ENCODE measurements at regions not wholly inside any gene's neighbourhood (a gene's known extent, or its start where the extent isn't known, plus 50 kb on each side); places are given as distances from the start of the nearest gene placed in this dataset.

- intact Hi-C loops (cut with micrococcal nuclease; ENCODE audit: unreplicated experiment) (no loop called here), in situ Hi-C loops (cut with MboI) (no loop called here)
- no TSS peak for BruUV-seq (replicated peaks)
- Histone ChIP-seq H3K27ac (ENCODE audit: control insufficient read depth, insufficient read depth) (no peak overlapping the region), H2AFZ (ENCODE audit: control insufficient read depth, low read depth, low read length) (no peak overlapping the region), H3K9ac (ENCODE audit: control insufficient read depth, insufficient read depth, low read length) (no peak overlapping the region), H3K36me3 (ENCODE audit: control insufficient read depth in 2 of 2, insufficient read depth in 2 of 2, low read length in 1 of 2) (no peaks in the 10 kb centered on the region), H4K20me1 (ENCODE audit: control insufficient read depth, insufficient read depth) (no peaks in the 10 kb centered on the region), H3K79me2 (ENCODE audit: control insufficient read depth, insufficient read depth, low read length) (no peaks in the 10 kb centered on the region), H3K4me3 (no peak overlapping the region), H3K9me3 (replicated peaks; ENCODE audit: control insufficient read depth, insufficient read depth, low read length) (no peaks in the 10 kb centered on the region), H3K27me3 (replicated peaks in 1 of 2; ENCODE audit: control insufficient read depth in 2 of 2, insufficient read depth in 2 of 2, low read length in 1 of 2) (no peaks in the 10 kb centered on the region), H3K4me1 (ENCODE audit: control insufficient read depth, insufficient read depth, low read length) (no peaks in the 10 kb centered on the region), H3K4me2 (ENCODE audit: control insufficient read depth, insufficient read depth) (no peak overlapping the region)
- ChIA-PET SMC1A (ENCODE audit: uncharacterized antibody, unreplicated experiment) (interaction anchor here (1.2 kb wide), 1 partner anchor 327 kb away, joined by 3 read pairs; no protein-coding TSS in a partner anchor), CTCF (no interaction called here), POLR2A (no interaction called here), RAD21 (ENCODE audit: unreplicated experiment) (no interaction called here)
- ATAC-seq (no peak), DNase-seq (ENCODE audit: low read depth, low spot score) (no peak), FAIRE-seq (no peak)
- WGBS (ENCODE audit: insufficient coverage, insufficient replicate concordance, low lambda C conversion rate, missing lambda C conversion rate) = 0% methylated on average over 2 of the region's 2 CpGs
- TF ChIP-seq SIX5 (IDR thresholded peaks at IDR 0.05; ENCODE audit: low read depth, low read length, severe bottlenecking) (no peak), MTA3 (IDR thresholded peaks at IDR 0.05; ENCODE audit: borderline replicate concordance, low read length) (no peak), TCF7 (IDR thresholded peaks at IDR 0.05; ENCODE audit: borderline replicate concordance) (no peak), RBBP5 (conservative IDR thresholded peaks at IDR 0.05) (no peak), FOXK2 (IDR thresholded peaks at IDR 0.05) (no peak), CBFB (IDR thresholded peaks at IDR 0.05; ENCODE audit: low read depth) (no peak)
Measured at GRCh38 chr1:195328102-195328501, 1280.1 kb downstream of the KCNT2 start.

- ATAC-seq (no peak), FAIRE-seq (no peak), DNase-seq (ENCODE audit: low read depth, low spot score) (no peak)
- Histone ChIP-seq H3K27ac (ENCODE audit: control insufficient read depth, insufficient read depth) (no peak overlapping the region), H3K9ac (ENCODE audit: control insufficient read depth, insufficient read depth, low read length) (no peak overlapping the region), H3K4me1 (ENCODE audit: control insufficient read depth, insufficient read depth, low read length) (no peaks in the 10 kb centered on the region), H2AFZ (ENCODE audit: control insufficient read depth, low read depth, low read length) (no peak overlapping the region), H3K36me3 (ENCODE audit: control insufficient read depth in 2 of 2, insufficient read depth in 2 of 2, low read length in 1 of 2) (no peaks in the 10 kb centered on the region), H4K20me1 (ENCODE audit: control insufficient read depth, insufficient read depth) (no peaks in the 10 kb centered on the region), H3K27me3 (replicated peaks in 1 of 2; ENCODE audit: control insufficient read depth in 2 of 2, insufficient read depth in 2 of 2, low read length in 1 of 2) (no peaks in the 10 kb centered on the region), H3K9me3 (replicated peaks; ENCODE audit: control insufficient read depth, insufficient read depth, low read length) (no peaks in the 10 kb centered on the region), H3K79me2 (ENCODE audit: control insufficient read depth, insufficient read depth, low read length) (no peaks in the 10 kb centered on the region), H3K4me2 (ENCODE audit: control insufficient read depth, insufficient read depth) (no peak overlapping the region), H3K4me3 (no peak overlapping the region)
- POLR2A ChIA-PET = no interaction called here
- no TSS peak for BruUV-seq (replicated peaks)
- intact Hi-C loops (cut with micrococcal nuclease; ENCODE audit: unreplicated experiment) = no loop called here
- in situ Hi-C loops (cut with MboI) = no loop called here
- no peak for TF ChIP-seq WRNIP1 (IDR thresholded peaks at IDR 0.05; ENCODE audit: borderline replicate concordance, low read depth, low read length)
- RAD21 ChIA-PET (ENCODE audit: unreplicated experiment) = no interaction called here
- CTCF ChIA-PET = no interaction called here
- 36% methylated on average over 1 of the region's 1 CpG for WGBS (ENCODE audit: insufficient coverage, insufficient replicate concordance, low lambda C conversion rate, missing lambda C conversion rate)
- SMC1A ChIA-PET (ENCODE audit: uncharacterized antibody, unreplicated experiment) = interaction anchor here (1.2 kb wide), 1 partner anchor 326 kb away, joined by 3 read pairs; no protein-coding TSS in a partner anchor
Measured at GRCh38 chr1:195327361-195327760, 1280.9 kb downstream of the KCNT2 start.
